Urothelium cell line (cell line): ENCODE measurements at regions not wholly inside any gene's neighbourhood (a gene's known extent, or its start where the extent isn't known, plus 50 kb on each side); places are given as distances from the start of the nearest gene placed in this dataset.
"Not testable (repeated sequence)": the region's sequence is repeated elsewhere in the genome, so short reads cannot be mapped to it uniquely, and the experiment has no call there.

Source experiments
- DNase-seq: peaks from one replicate; pipeline ENCODE4 v3.0.0; 2011; ENCODE audit warnings: low spot score, mixed read lengths
- FAIRE-seq: peaks from 2 replicates; lab custom pipeline; 2011; peaks lifted over from hg19 to GRCh38; lab: Jason Lieb, UNC

GRCh38 chr7:153401795-153402720 lies 642.5 kb downstream of the ACTR3B start:
- DNase-seq (no peak), FAIRE-seq (no peak)

- FAIRE-seq = no peak
- no peak for DNase-seq
These were observed 643.4 kb downstream of the ACTR3B start for GRCh38 chr7:153402721-153403541.

- FAIRE-seq (no peak), DNase-seq (no peak)
These were observed 644.6 kb downstream of the ACTR3B start for GRCh38 chr7:153404124-153404523.

- FAIRE-seq (no peak), DNase-seq (no peak)
These were observed 645.3 kb downstream of the ACTR3B start for GRCh38 chr7:153404781-153405279.

- DNase-seq (no peak), FAIRE-seq (no peak)
These were observed 646.3 kb upstream of the DPP6 start for GRCh38 chr7:153405704-153406485.

- DNase-seq (no peak), FAIRE-seq (no peak)
These were observed 645.7 kb upstream of the DPP6 start for GRCh38 chr7:153406486-153406872.

GRCh38 chr7:153407291-153408046 lies 644.7 kb upstream of the DPP6 start:
- FAIRE-seq (no peak), DNase-seq (no peak)

GRCh38 chr7:153408360-153409335 lies 643.5 kb upstream of the DPP6 start:
- no peak for DNase-seq
- no peak for FAIRE-seq

- not testable (repeated sequence) for FAIRE-seq, DNase-seq
These were observed 642.4 kb upstream of the DPP6 start for GRCh38 chr7:153409567-153410342.

- FAIRE-seq, DNase-seq: not testable (repeated sequence)
These were observed 641.1 kb upstream of the DPP6 start for GRCh38 chr7:153410997-153411642.

- not testable (repeated sequence) for FAIRE-seq, DNase-seq
These were observed 639.9 kb upstream of the DPP6 start for GRCh38 chr7:153412114-153412823.

- not testable (repeated sequence) for DNase-seq, FAIRE-seq
These were observed 639.4 kb upstream of the DPP6 start for GRCh38 chr7:153412824-153413198.

GRCh38 chr7:153413199-153413539 lies 639.0 kb upstream of the DPP6 start:
- FAIRE-seq (no peak), DNase-seq (no peak)

GRCh38 chr7:153413540-153414287 lies 638.5 kb upstream of the DPP6 start:
- FAIRE-seq = no peak

GRCh38 chr7:153414288-153414629 lies 637.9 kb upstream of the DPP6 start:
- DNase-seq (no peak), FAIRE-seq (no peak)

More at GRCh38 chr7:153413540-153414287, 638.5 kb upstream of the DPP6 start:
- no peak for DNase-seq

- DNase-seq (no peak), FAIRE-seq (no peak)
These were observed 636.6 kb upstream of the DPP6 start for GRCh38 chr7:153415632-153416031.
